Fibroblast of lung (primary cell): ENCODE measurements at regions not wholly inside any gene's neighbourhood (a gene's known extent, or its start where the extent isn't known, plus 50 kb on each side); places are given as distances from the start of the nearest gene placed in this dataset.

Source experiments
- EZH2 ChIP-seq: IDR thresholded peaks from 2 replicates; pipeline ENCODE4 v1.5.1; 2012; ENCODE audit warnings: low read length, control low read depth, mild to moderate bottlenecking; ENCODE audit errors: missing control alignments
- TF ChIP-seq, protein P1 (sequence below), 2 donors: IDR thresholded peaks in 1 of 2; conservative IDR thresholded peaks in 1 of 2; 1 replicate in 1 of 2; 2 replicates in 1 of 2; pipeline ENCODE4 v1.5.1; 2011 to 2012; ENCODE audit warnings: low read length in 2 of 2, control low read depth in 1 of 2, inconsistent platforms in 1 of 2, low read depth in 1 of 2, mild to moderate bottlenecking in 1 of 2

DNA sequence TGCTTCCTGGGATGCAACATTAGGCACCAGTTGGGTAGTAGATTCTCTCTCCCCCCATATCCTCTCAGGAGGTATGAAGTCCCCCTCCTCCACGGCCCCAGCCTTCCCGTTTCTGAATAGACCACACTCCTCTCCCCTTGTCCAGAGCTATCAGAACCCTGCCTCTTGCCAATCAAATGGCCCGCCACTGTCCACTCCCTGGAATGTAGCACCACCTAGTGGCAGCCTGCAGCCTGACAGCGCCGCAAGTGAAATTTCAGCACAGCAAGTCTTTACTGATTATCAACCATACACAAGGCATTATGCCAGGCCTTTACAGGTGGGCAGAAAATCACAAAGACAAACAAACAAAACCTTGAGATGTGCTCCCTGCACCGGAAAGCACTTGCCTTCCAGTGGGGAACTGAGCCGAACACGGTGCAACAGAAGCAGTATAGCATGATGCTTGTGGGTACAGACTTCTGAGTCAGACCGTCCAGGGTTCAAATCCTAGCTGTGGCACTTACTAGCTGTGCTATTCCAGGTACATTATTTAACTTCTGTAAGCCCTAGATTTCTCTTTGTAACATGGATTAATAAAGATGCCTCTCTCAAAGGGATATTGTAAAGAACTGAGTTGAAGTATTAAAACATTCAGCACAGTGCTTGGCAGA is 174.0 kb downstream of the SMAD2 start:
- TF ChIP-seq, protein P1, sequence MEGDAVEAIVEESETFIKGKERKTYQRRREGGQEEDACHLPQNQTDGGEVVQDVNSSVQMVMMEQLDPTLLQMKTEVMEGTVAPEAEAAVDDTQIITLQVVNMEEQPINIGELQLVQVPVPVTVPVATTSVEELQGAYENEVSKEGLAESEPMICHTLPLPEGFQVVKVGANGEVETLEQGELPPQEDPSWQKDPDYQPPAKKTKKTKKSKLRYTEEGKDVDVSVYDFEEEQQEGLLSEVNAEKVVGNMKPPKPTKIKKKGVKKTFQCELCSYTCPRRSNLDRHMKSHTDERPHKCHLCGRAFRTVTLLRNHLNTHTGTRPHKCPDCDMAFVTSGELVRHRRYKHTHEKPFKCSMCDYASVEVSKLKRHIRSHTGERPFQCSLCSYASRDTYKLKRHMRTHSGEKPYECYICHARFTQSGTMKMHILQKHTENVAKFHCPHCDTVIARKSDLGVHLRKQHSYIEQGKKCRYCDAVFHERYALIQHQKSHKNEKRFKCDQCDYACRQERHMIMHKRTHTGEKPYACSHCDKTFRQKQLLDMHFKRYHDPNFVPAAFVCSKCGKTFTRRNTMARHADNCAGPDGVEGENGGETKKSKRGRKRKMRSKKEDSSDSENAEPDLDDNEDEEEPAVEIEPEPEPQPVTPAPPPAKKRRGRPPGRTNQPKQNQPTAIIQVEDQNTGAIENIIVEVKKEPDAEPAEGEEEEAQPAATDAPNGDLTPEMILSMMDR (conservative IDR thresholded peaks at IDR 0.05 in 1 of 2, IDR thresholded peaks at IDR 0.05 in 1 of 2; ENCODE audit: low read depth in 1 of 2, low read length in 2 of 2), result peak; percentile 86 to 98
- no peak for TF ChIP-seq EZH2
